ENCODE measurements at regions not wholly inside any gene's neighbourhood (a gene's known extent, or its start where the extent isn't known, plus 50 kb on each side); places are given as distances from the start of the nearest gene placed in this dataset.

DNA sequence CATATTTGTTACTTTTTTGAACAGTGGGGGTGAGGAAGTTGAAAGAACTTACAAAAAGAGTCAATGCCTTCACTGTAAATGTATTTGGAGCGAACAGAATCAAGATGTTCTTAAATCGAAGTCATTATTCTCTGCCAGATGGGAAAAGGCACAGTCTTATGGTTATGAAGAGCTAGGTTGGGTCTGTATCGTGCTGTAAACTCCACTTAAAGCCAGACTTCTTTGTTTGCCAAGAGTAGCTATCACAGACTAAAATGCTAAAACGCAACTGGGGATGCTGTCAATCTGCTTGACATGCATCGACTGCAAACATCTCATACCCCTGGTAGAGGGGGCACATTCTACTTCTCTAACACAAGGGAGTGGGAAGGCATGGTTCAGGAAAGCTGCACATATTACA, 160.4 kb downstream of the DACT1 start (continued):
- no peak for TF ChIP-seq ZBTB42 (CRISPR knock-in tag; IDR thresholded peaks at IDR 0.05)
- no peak for TF ChIP-seq SIX4 (CRISPR knock-in tag; IDR thresholded peaks at IDR 0.05)
- TF ChIP-seq ZNF546 (CRISPR knock-in tag; conservative IDR thresholded peaks at IDR 0.05): no peak
- no peak for TF ChIP-seq MTF2 (CRISPR knock-in tag; IDR thresholded peaks at IDR 0.05; ENCODE audit: borderline replicate concordance)
- TF ChIP-seq, protein P1, sequence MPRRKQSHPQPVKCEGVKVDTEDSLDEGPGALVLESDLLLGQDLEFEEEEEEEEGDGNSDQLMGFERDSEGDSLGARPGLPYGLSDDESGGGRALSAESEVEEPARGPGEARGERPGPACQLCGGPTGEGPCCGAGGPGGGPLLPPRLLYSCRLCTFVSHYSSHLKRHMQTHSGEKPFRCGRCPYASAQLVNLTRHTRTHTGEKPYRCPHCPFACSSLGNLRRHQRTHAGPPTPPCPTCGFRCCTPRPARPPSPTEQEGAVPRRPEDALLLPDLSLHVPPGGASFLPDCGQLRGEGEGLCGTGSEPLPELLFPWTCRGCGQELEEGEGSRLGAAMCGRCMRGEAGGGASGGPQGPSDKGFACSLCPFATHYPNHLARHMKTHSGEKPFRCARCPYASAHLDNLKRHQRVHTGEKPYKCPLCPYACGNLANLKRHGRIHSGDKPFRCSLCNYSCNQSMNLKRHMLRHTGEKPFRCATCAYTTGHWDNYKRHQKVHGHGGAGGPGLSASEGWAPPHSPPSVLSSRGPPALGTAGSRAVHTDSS (CRISPR knock-in tag; conservative IDR thresholded peaks at IDR 0.05): no peak
- no peak for TF ChIP-seq CEBPB (IDR thresholded peaks at IDR 0.05; ENCODE audit: borderline replicate concordance, low read depth, low read length)

GRCh38 chr14:58801086-58801485, 163.3 kb downstream of the DACT1 start:
- H3K36me3 ChIP-seq (replicated peaks in 1 of 2; ENCODE audit: control insufficient read depth in 1 of 2, insufficient read depth in 2 of 2, low read length in 2 of 2): no peaks in the 10 kb centered on the region
- ATAC-seq (no peak), FAIRE-seq (no peak), DNase-seq (ENCODE audit: low spot score) (no peak)
- in situ Hi-C loops (cut with HindIII; ENCODE audit: extremely low pct_ligation_motif_present, low pct_unique_long_range_greater_than_20kb): no loop called here
- H3K27me3 ChIP-seq (ENCODE audit: control insufficient read depth in 1 of 2, insufficient read depth in 2 of 2, low read length in 2 of 2): no peaks in the 10 kb centered on the region
- no peaks in the 10 kb centered on the region for H3K9me3 ChIP-seq (ENCODE audit: low read length)
- no peaks in the 10 kb centered on the region for H4K20me1 ChIP-seq (ENCODE audit: insufficient read depth, low read length)
- BruUV-seq (replicated peaks): no TSS peak
- H3K9ac ChIP-seq (ENCODE audit: insufficient read depth, low read depth, low read length): no peak overlapping the region
- no peak overlapping the region for H3K4me3 ChIP-seq (replicated peaks in 1 of 3; ENCODE audit: insufficient read depth in 1 of 3, low read depth in 2 of 3, low read length in 3 of 3)
- intact Hi-C loops (cut with micrococcal nuclease; ENCODE audit: unreplicated experiment): no loop called here
- no peak overlapping the region for H3K4me2 ChIP-seq (ENCODE audit: low read depth, low read length)
- H2AFZ ChIP-seq (ENCODE audit: low read length): no peak overlapping the region
- H3K4me1 ChIP-seq (ENCODE audit: insufficient read depth, low read length): no peaks in the 10 kb centered on the region
- no peaks in the 10 kb centered on the region for H3K79me2 ChIP-seq (ENCODE audit: insufficient read depth, low read length)
- POLR2A ChIA-PET: no interaction called here
- CTCF ChIA-PET (ENCODE audit: low intra/inter-chr PET ratio, low total read pairs): no interaction called here
- no peak overlapping the region for H3K27ac ChIP-seq (ENCODE audit: extremely low read length, insufficient read depth, low read length)
- TF ChIP-seq ZZZ3 (CRISPR knock-in tag; IDR thresholded peaks at IDR 0.05; ENCODE audit: borderline replicate concordance) (no peak), TERF1 (CRISPR knock-in tag; IDR thresholded peaks at IDR 0.05) (no peak), ZNF704 (CRISPR knock-in tag; IDR thresholded peaks at IDR 0.05; ENCODE audit: borderline replicate concordance) (no peak), ZNF329 (CRISPR knock-in tag; IDR thresholded peaks at IDR 0.05; ENCODE audit: low read depth) (no peak), GATAD2A (CRISPR knock-in tag; IDR thresholded peaks at IDR 0.05) (no peak), TAF15 (IDR thresholded peaks at IDR 0.05; ENCODE audit: low read depth, low read length, poor library complexity, severe bottlenecking) (no peak), TOE1 (CRISPR knock-in tag; IDR thresholded peaks at IDR 0.05) (no peak), ZKSCAN8 (CRISPR knock-in tag; IDR thresholded peaks at IDR 0.05; ENCODE audit: borderline replicate concordance) (no peak), ZNF136 (CRISPR knock-in tag; IDR thresholded peaks at IDR 0.05; ENCODE audit: low read depth) (no peak), ATM (IDR thresholded peaks at IDR 0.05; ENCODE audit: borderline replicate concordance) (no peak), ZNF678 (CRISPR knock-in tag; IDR thresholded peaks at IDR 0.05) (no peak), ZNF607 (CRISPR knock-in tag; IDR thresholded peaks at IDR 0.05; ENCODE audit: borderline replicate concordance) (no peak)
- TF ChIP-seq, protein P2, sequence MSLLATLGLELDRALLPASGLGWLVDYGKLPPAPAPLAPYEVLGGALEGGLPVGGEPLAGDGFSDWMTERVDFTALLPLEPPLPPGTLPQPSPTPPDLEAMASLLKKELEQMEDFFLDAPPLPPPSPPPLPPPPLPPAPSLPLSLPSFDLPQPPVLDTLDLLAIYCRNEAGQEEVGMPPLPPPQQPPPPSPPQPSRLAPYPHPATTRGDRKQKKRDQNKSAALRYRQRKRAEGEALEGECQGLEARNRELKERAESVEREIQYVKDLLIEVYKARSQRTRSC (CRISPR knock-in tag; IDR thresholded peaks at IDR 0.05; ENCODE audit: low read depth): no peak
- TF ChIP-seq, protein P3, sequence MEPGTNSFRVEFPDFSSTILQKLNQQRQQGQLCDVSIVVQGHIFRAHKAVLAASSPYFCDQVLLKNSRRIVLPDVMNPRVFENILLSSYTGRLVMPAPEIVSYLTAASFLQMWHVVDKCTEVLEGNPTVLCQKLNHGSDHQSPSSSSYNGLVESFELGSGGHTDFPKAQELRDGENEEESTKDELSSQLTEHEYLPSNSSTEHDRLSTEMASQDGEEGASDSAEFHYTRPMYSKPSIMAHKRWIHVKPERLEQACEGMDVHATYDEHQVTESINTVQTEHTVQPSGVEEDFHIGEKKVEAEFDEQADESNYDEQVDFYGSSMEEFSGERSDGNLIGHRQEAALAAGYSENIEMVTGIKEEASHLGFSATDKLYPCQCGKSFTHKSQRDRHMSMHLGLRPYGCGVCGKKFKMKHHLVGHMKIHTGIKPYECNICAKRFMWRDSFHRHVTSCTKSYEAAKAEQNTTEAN (CRISPR knock-in tag; conservative IDR thresholded peaks at IDR 0.05): no peak

Data from HepG2 (cell line).